AG04450 (cell line): ENCODE measurements at regions not wholly inside any gene's neighbourhood (a gene's known extent, or its start where the extent isn't known, plus 50 kb on each side); places are given as distances from the start of the nearest gene placed in this dataset.

Source experiments
- CTCF ChIA-PET: fragments of 300-600, 350-600 bp; formaldehyde crosslinking; extraction: SDS; loops from one replicate; lab custom pipeline; 2022; ENCODE audit warnings: antibody characterized with exemption, inconsistent platforms; lab: Charles Lee
- POLR2A ChIA-PET: fragments of 350-600 bp; formaldehyde crosslinking; extraction: SDS; loops from one replicate; lab custom pipeline; 2021; ENCODE audit warnings: antibody characterized with exemption, inconsistent platforms; lab: Yijun Ruan, JAX
- DNase-seq: peaks from one replicate; pipeline ENCODE4 v3.0.0-alpha.2; 2011; ENCODE audit warnings: low read depth, low spot score
- H3K27ac ChIP-seq: one replicate; pipeline ENCODE4 v1.5.1; 2012; ENCODE audit warnings: low read depth, low read length, control low read depth
- H3K27me3 ChIP-seq: one replicate; pipeline ENCODE4 v1.6.0; 2012; ENCODE audit warnings: low read length; ENCODE audit not compliant: control insufficient read depth, insufficient read depth
- H3K4me3 ChIP-seq: 2 replicates; pipeline ENCODE4 v1.5.1; 2011; ENCODE audit warnings: mild to moderate bottlenecking, low read depth, low read length, control low read depth
- H3K9me3 ChIP-seq: 2 replicates; pipeline ENCODE4 v1.5.1; 2012; ENCODE audit warnings: low read length; ENCODE audit not compliant: control insufficient read depth, insufficient read depth
- TF ChIP-seq, protein P1 (sequence below): IDR thresholded peaks from 2 replicates; pipeline ENCODE4 v1.5.1; 2011; ENCODE audit warnings: low read depth, low read length, control low read depth, inconsistent platforms

DNA sequence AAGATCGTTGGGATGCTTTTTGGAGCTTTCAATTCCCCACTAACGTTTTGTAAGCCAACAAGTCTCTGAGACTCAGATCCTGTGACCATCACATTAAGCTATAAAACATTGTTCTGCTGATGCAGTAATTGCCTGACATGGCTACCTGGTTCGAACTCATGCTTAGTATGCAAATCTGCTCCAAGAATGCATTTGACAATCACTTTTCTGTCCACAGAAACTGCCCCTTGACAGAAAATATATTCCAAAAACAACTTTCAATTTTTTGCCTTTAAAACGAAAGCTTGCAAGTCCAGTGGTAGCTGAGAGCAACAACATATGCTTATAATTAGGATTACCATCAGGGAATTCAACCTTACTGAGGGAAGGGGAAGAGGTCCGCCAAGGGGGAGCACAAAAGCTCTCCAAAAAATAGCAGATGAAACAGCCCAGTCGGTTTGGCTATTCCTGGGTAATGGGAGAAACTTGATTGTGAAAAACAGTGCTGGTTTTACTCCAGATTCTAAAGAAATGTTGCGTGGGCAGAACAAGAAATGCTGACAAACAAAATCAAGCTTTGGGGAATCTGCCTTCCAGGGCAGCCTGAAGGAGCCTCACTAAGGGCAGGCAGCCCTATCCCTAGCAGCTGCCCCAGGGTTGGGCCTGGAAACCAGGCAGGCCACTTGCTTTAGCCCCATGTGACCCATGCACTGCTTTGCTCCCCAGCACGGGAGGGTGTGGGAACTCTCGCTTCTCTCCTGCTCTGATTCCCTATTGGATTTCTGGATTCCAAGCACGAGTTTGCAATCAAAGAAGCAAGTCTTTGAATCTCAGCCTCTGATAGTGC lies 160.7 kb upstream of the LDB2 start:
- CTCF ChIA-PET, result interaction anchor here (0.6 kb wide), 1 partner anchor 459 kb away, joined by 3 read pairs; no protein-coding TSS in a partner anchor
- peak; percentile 18 for DNase-seq
- POLR2A ChIA-PET, result no interaction called here
- H3K27me3 ChIP-seq, result no peaks in the 10 kb centered on the region
- H3K27ac ChIP-seq, result peak overlapping the region; percentile 80
- TF ChIP-seq, protein P1, sequence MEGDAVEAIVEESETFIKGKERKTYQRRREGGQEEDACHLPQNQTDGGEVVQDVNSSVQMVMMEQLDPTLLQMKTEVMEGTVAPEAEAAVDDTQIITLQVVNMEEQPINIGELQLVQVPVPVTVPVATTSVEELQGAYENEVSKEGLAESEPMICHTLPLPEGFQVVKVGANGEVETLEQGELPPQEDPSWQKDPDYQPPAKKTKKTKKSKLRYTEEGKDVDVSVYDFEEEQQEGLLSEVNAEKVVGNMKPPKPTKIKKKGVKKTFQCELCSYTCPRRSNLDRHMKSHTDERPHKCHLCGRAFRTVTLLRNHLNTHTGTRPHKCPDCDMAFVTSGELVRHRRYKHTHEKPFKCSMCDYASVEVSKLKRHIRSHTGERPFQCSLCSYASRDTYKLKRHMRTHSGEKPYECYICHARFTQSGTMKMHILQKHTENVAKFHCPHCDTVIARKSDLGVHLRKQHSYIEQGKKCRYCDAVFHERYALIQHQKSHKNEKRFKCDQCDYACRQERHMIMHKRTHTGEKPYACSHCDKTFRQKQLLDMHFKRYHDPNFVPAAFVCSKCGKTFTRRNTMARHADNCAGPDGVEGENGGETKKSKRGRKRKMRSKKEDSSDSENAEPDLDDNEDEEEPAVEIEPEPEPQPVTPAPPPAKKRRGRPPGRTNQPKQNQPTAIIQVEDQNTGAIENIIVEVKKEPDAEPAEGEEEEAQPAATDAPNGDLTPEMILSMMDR, result no peak
- no peaks in the 10 kb centered on the region for H3K9me3 ChIP-seq
- H3K4me3 ChIP-seq, result 0 out of 2 replicates have a peak overlapping the region, but pooled peaks have one; percentile 3

DNA sequence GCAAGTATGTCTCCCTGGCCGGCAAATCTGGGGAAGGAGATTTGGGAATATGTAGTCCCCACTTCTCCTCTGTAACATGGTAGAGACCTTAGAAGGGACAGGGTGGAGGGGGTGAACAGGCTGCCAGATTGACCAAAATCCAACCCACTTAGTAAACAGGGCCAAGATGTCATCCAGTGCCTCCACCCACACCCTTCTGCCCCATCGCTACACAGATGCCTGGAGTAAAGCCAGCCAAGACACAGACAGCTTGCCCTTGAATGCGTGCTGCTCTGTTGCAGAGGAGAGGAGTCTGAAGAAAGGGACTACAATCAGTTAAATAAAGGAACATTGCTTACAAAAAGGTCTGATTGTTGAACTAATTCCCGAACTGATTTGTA lies 160.1 kb upstream of the LDB2 start:
- H3K27ac ChIP-seq, result peak overlapping the region; percentile 80
- ChIA-PET CTCF (interaction anchor here (0.6 kb wide), 1 partner anchor 460 kb away, joined by 3 read pairs; no protein-coding TSS in a partner anchor), POLR2A (no interaction called here)
- TF ChIP-seq, protein P1, result no peak
- no peak overlapping the region for H3K4me3 ChIP-seq
- H3K27me3 ChIP-seq, result no peaks in the 10 kb centered on the region
- H3K9me3 ChIP-seq, result no peaks in the 10 kb centered on the region
- DNase-seq, result no peak

DNA sequence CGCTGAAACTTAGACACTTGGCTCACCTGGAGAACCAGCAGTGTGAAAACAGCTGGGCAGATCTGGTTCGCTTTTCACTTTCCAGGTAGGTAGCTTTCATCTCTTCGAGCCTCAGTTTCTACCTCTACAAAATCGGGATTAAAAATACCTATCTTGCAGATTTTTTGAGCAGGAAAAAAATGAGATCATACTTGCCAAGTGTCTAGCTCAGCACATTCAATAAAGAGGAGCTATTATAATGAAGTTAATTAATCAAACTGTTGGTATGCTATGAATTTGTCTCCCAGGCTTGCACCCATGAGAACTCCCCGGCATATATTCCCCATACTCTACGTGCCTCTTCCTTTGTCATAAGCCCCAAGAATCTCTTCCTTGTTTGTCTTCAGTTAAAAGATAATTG lies 158.6 kb upstream of the LDB2 start:
- no peak overlapping the region for H3K27ac ChIP-seq
- no peaks in the 10 kb centered on the region for H3K27me3 ChIP-seq
- POLR2A ChIA-PET, result no interaction called here
- no peak for DNase-seq
- CTCF ChIA-PET, result interaction anchor here (0.8 to 1.5 kb wide), 2 partner anchors 9 to 141 kb away, joined by 3 read pairs; no protein-coding TSS in a partner anchor
- no peak overlapping the region for H3K4me3 ChIP-seq
- TF ChIP-seq, protein P1, result no peak
- no peaks in the 10 kb centered on the region for H3K9me3 ChIP-seq

DNA sequence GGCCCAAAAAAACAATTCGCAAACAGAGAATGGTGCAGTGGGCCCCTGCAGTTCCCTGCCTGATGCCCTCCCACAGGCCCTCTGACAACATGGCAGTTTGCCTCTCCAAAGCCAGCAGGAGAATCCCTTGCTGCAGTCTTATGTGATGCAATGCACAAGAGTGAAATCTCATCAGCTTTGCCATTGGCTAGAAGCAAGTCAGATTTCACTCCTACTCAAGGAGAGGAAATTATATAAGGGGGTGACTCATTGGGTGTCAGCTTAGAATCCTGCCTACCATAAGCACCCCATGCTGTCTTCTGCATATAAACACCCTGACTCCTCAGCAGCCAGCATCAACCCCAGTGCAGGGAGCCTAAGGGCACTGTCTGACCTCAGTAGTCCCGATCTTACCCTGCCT lies 157.3 kb upstream of the LDB2 start:
- ChIA-PET POLR2A (interaction anchor here (0.8 kb wide), 1 partner anchor 18 kb away, joined by 3 read pairs; no protein-coding TSS in a partner anchor), CTCF (no interaction called here)
- peak; percentile 86 for DNase-seq
- Histone ChIP-seq H3K27ac (no peak overlapping the region), H3K9me3 (no peaks in the 10 kb centered on the region), H3K27me3 (no peaks in the 10 kb centered on the region), H3K4me3 (no peak overlapping the region)
- TF ChIP-seq, protein P1, result no peak

DNA sequence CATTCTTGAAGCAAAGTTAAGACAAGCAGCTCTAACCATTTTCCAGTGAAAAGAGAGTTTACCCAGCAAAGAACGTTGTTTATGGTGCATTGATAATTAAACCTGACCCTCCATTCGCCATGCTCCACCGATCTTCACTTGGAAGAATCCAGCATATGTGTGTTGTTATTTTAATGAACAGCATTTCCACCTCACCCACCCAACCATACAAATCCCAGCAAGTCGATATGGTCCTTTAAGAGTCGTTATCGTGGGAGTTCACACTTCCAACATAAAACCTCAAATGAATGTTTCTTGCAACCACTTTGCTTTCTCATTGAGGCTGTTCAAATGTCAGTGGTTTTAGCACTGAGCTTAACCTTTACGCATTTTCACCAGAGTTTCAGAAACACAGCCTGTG lies 147.4 kb upstream of the LDB2 start:
- ChIA-PET POLR2A (no interaction called here), CTCF (no interaction called here)
- no peaks in the 10 kb centered on the region; the same call in 1 of the 2 replicates for H3K9me3 ChIP-seq
- TF ChIP-seq, protein P1, result no peak
- no peak for DNase-seq
- no peaks in the 10 kb centered on the region for H3K27me3 ChIP-seq
- H3K4me3 ChIP-seq, result no peak overlapping the region
- H3K27ac ChIP-seq, result no peak overlapping the region
